Right lobe of liver (tissue), 4 donors: ENCODE measurements at regions not wholly inside any gene's neighbourhood (a gene's known extent, or its start where the extent isn't known, plus 50 kb on each side); places are given as distances from the start of the nearest gene placed in this dataset.

ENCODE experiments used
- CTCF ChIP-seq, 4 donors: fragments of 200-600 bp in 3 of 4; fragments of 450-650 bp in 1 of 4; IDR thresholded peaks; one replicate each; pipeline versions ENCODE4 v1.5.1 to v1.8.0; 2016 to 2022; ENCODE audit warnings: antibody characterized with exemption in 4 of 4, mild to moderate bottlenecking in 2 of 4
- POLR2A ChIP-seq: fragments of 450-650 bp; IDR thresholded peaks from one replicate; pipeline ENCODE4 v1.6.1; 2017; ENCODE audit warnings: antibody characterized with exemption, mild to moderate bottlenecking
- donor health status: DM: no; HTN: no; CAD: no.
- donor health status: DM: no; HTN: no; CAD: no.
- donor health status: DM: no; HTN: yes; CAD: no.

- TF ChIP-seq POLR2A (no peak), CTCF (IDR thresholded peaks at IDR 0.05) (no peak)
Measured at GRCh38 chr3:132160198-132160597, 125.4 kb upstream of the CPNE4 start.
